ENCODE measurements at regions not wholly inside any gene's neighbourhood (a gene's known extent, or its start where the extent isn't known, plus 50 kb on each side); places are given as distances from the start of the nearest gene placed in this dataset.

DNA sequence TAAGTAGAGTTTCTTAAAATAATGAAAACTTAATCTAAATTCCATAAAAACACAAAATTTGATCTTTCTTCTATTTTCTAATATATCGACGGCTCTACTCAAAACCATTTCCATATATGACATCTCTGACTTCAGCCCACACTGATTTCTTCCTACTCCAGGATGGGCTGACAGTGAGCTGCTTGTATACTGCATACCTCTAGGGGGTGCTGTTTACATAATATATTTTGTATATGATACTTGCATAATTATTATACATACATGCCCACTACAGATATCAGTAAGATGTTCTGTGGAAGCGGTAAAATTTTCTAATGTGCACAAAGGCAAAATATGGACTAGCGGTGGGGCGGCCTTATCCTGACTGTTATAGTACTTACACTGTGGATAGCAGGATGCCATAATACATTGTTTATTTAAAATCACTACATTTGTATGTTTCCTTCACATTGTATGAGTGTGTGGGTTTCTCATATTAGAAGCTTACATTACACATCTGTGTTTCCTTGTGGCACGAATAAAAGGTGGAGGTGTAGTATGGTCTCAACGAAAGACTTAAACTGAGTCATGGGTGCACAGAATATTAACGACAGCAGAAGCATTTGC is 66.1 kb upstream of the NXPH2 start:
- Histone ChIP-seq H3K36me3 (ENCODE audit: low read depth, missing control alignments) (no peaks in the 10 kb centered on the region), H3K27ac (no peak overlapping the region), H3K4me1 (no peaks in the 10 kb centered on the region), H3K27me3 (no peaks in the 10 kb centered on the region), H3K9me3 (no peaks in the 10 kb centered on the region), H3K4me3 (no peak overlapping the region)
- TF ChIP-seq CTCF (IDR thresholded peaks at IDR 0.05) (peak in 2 of 3 experiments; percentile 39 to 60), POLR2A (IDR thresholded peaks at IDR 0.05) (no peak)
- 60 to 61% methylated on average over 8 of the region's 8 CpGs for WGBS, 2 donors
- intact Hi-C loops (cut with DNase I; ENCODE audit: low total_unique reads) = no loop called here
- no peak for DNase-seq

GRCh38 chr2:138842341-138842740 is 62.2 kb upstream of the NXPH2 start:
- WGBS, 2 donors = 94 to 100% methylated on average over 1 of the region's 1 CpG
- H3K27ac ChIP-seq = no peak overlapping the region
- intact Hi-C loops (cut with DNase I; ENCODE audit: low total_unique reads) = no loop called here
- no peaks in the 10 kb centered on the region for H3K27me3 ChIP-seq
- no peak for DNase-seq
- H3K9me3 ChIP-seq = no peaks in the 10 kb centered on the region
- no peaks in the 10 kb centered on the region for H3K4me1 ChIP-seq
- no peaks in the 10 kb centered on the region for H3K36me3 ChIP-seq (ENCODE audit: low read depth, missing control alignments)
- TF ChIP-seq POLR2A (IDR thresholded peaks at IDR 0.05) (no peak), CTCF (IDR thresholded peaks at IDR 0.05) (no peak)
- H3K4me3 ChIP-seq = no peak overlapping the region

DNA sequence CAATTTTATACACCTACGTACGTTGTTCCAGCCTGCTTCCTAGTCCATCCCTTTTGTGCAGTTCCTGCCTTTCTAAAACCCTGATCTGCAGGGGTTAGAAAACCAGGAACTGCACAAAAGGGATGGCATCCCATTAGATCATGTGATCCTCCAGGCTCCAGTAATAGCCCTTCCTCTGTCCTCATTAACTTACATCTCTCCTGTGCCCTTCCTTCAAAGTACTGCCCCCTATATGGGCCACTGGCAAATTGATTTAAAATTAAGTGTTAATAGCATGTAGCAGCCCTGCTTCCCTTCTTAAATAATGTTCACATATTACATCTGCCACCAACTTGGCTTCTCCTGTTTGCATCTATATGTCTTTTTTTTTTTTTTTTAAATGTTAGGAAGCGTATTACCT is 61.3 kb upstream of the NXPH2 start:
- TF ChIP-seq POLR2A (IDR thresholded peaks at IDR 0.05) = no peak
- TF ChIP-seq CTCF (IDR thresholded peaks at IDR 0.05) = no peak
- H3K36me3 ChIP-seq (ENCODE audit: low read depth, missing control alignments) = no peaks in the 10 kb centered on the region
- no peaks in the 10 kb centered on the region for H3K9me3 ChIP-seq
- H3K4me3 ChIP-seq = no peak overlapping the region
- WGBS, 2 donors = 87 to 88% methylated on average over 3 of the region's 3 CpGs
- intact Hi-C loops (cut with DNase I; ENCODE audit: low total_unique reads) = no loop called here
- no peaks in the 10 kb centered on the region for H3K4me1 ChIP-seq
- DNase-seq = no peak
- H3K27me3 ChIP-seq = no peaks in the 10 kb centered on the region
- H3K27ac ChIP-seq = no peak overlapping the region

DNA sequence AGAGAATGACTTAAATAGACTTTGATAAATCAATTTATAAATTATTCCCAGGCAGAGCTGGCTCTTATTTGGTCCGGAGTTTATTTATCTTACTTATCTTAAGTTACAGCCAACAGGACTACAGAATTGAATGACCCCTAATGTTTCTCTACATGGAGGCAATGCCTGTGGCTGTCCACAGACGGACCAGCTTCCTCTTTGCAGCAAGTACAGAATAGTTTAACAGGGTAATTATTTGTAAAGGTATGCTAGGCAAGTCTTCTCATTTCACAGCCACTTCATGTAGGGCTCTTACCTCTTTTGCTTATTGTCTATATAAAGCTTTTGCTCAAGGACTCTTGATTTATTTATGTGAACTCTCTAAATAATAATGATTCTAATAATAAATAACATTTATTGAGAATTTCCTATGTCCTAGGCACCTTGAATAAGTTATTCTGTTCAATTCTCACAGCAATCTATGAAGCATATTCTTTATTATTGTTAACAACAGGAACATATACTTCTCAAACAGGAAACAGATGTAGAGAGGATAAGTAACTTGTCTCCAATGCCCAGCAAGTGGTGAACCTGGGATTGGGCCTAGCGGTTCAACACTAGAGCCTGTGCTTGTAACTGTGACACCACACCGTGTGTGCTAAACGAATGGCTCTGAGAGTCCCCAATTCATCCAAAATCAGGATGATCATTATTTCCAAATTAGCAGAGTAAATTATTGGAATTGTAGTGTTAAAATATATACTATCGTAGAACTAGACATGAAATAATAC is 58.8 kb upstream of the NXPH2 start:
- intact Hi-C loops (cut with DNase I; ENCODE audit: low total_unique reads) = no loop called here

More for the DNA sequence above, 58.8 kb upstream of the NXPH2 start:
- Histone ChIP-seq H3K9me3 (no peaks in the 10 kb centered on the region), H3K27me3 (no peaks in the 10 kb centered on the region), H3K4me3 (no peak overlapping the region), H3K4me1 (no peaks in the 10 kb centered on the region), H3K27ac (no peak overlapping the region), H3K36me3 (ENCODE audit: low read depth, missing control alignments) (no peaks in the 10 kb centered on the region)
- DNase-seq = no peak
- 66% methylated on average over 6 of the region's 6 CpGs for WGBS, 2 donors
- TF ChIP-seq POLR2A (IDR thresholded peaks at IDR 0.05) = no peak
- TF ChIP-seq CTCF (IDR thresholded peaks at IDR 0.05) = no peak

All from testis (tissue), 2 donors.